Progenitor cell of endocrine pancreas (in vitro differentiated cells): ENCODE measurements at regions not wholly inside any gene's neighbourhood (a gene's known extent, or its start where the extent isn't known, plus 50 kb on each side); places are given as distances from the start of the nearest gene placed in this dataset.
"Not testable (repeated sequence)": the region's sequence is repeated elsewhere in the genome, so short reads cannot be mapped to it uniquely, and the experiment has no call there.

Source experiments
- DNase-seq: peaks from one replicate; pipeline ENCODE4 v3.0.0; 2021; ENCODE audit warnings: low spot score; ENCODE audit not compliant: unreplicated experiment
- H3K27ac Mint-ChIP-seq: 2 replicates; pipeline ENCODE4 v1.8.0; 2021; ENCODE audit warnings: mild to moderate bottlenecking, moderate library complexity, mixed read lengths
- H3K27me3 Mint-ChIP-seq: 2 replicates; pipeline ENCODE4 v1.8.0; 2021; ENCODE audit warnings: mixed read lengths
- H3K36me3 Mint-ChIP-seq: 2 replicates; pipeline ENCODE4 v1.8.0; 2022; ENCODE audit warnings: mixed read lengths; ENCODE audit not compliant: insufficient read depth
- H3K4me1 Mint-ChIP-seq: 2 replicates; pipeline ENCODE4 v1.8.0; 2021; ENCODE audit warnings: low read depth, mixed read lengths
- H3K4me3 Mint-ChIP-seq: 2 replicates; pipeline ENCODE4 v1.8.0; 2021; ENCODE audit warnings: low read depth, mild to moderate bottlenecking, moderate library complexity, mixed read lengths
- H3K9me3 Mint-ChIP-seq: 2 replicates; pipeline ENCODE4 v1.8.0; 2021; ENCODE audit warnings: low read depth, mixed read lengths
- TF ChIP-seq, protein P1 (sequence below): fragments of 200-600 bp; sonication (generic); IDR thresholded peaks from one replicate; pipeline ENCODE4 v1.5.0; 2021; ENCODE audit warnings: antibody characterized with exemption, mild to moderate bottlenecking; ENCODE audit not compliant: unreplicated experiment

DNA sequence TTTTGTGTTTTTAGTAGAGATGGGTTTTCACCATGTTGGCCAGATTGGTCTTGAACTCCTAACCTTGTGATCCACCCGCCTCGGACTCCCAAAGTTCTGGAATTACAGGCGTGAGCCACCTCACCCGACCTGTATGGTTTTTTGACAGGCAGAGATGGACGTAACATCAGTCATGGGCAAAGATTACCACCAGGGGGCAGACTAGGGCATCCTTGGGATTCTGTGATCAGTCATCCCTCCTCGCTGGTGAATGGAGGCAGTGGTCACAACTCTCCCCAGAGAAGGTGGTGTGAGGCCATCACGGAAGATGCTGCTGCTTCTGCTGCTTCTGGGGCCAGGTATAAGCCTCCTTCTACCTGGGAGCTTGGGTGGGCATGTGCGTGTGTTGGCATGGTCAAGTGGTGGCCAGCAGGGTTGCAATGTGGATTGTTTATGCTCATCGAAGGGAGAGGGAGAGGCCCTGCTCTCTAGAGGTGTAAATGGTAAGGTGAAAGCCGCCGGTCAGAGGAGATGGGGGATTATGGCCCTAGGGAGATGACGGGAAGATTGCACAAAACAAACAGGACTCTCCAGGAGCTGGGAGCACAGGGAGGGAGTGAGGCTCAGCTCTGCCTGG, 122.7 kb upstream of the PRSS1 start:
- peaks cover 32% of the 10 kb centered on the region for H3K27me3 Mint-ChIP-seq
- no peaks in the 10 kb centered on the region for H3K4me1 Mint-ChIP-seq
- peak; percentile 38 for DNase-seq
- no peak overlapping the region for H3K4me3 Mint-ChIP-seq
- no peak overlapping the region for H3K27ac Mint-ChIP-seq
- no peaks in the 10 kb centered on the region for H3K9me3 Mint-ChIP-seq
- no peaks in the 10 kb centered on the region for H3K36me3 Mint-ChIP-seq
- TF ChIP-seq, protein P1, sequence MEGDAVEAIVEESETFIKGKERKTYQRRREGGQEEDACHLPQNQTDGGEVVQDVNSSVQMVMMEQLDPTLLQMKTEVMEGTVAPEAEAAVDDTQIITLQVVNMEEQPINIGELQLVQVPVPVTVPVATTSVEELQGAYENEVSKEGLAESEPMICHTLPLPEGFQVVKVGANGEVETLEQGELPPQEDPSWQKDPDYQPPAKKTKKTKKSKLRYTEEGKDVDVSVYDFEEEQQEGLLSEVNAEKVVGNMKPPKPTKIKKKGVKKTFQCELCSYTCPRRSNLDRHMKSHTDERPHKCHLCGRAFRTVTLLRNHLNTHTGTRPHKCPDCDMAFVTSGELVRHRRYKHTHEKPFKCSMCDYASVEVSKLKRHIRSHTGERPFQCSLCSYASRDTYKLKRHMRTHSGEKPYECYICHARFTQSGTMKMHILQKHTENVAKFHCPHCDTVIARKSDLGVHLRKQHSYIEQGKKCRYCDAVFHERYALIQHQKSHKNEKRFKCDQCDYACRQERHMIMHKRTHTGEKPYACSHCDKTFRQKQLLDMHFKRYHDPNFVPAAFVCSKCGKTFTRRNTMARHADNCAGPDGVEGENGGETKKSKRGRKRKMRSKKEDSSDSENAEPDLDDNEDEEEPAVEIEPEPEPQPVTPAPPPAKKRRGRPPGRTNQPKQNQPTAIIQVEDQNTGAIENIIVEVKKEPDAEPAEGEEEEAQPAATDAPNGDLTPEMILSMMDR = peak; percentile 57

DNA sequence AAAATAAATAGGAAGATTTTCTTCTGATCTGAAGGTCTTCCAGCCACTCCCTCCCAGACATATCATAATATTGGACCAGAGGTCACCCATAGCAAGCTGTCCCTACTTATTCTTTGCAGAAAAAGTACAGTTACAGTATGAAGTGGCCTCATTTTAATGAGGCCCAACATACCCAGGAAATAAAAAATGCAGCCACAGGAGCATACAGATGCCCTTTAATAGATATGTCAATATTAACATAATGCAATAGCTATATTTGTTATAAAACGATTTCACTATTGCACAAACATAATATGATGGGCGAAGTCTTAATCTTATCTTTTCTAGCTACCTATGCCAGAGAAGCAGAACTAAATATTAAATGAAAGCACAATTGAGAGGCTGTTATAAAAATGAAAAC, 124.1 kb upstream of the PRSS1 start:
- H3K4me3 Mint-ChIP-seq, H3K36me3 Mint-ChIP-seq, DNase-seq, H3K27ac Mint-ChIP-seq, H3K9me3 Mint-ChIP-seq, H3K4me1 Mint-ChIP-seq: not testable (repeated sequence)
- H3K27me3 Mint-ChIP-seq = peaks cover 28% of the 10 kb centered on the region

DNA sequence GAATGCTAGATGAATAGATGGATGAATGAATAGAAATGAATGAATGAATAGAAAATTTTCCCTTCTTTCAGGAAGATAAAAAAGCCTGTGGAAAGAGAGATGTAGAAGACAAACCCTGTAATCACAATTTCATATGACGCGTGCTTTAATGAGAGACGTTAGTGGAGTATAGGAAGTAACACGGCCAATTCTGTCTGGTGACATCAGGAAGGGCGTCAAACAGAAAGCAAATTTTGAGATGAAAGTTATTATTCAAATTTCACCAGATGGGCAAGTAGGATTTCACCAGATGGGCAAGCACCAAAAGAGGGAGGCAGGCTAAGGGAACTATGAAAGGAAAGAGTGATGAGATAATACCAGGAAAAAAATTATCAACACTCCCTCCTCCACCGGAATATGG, 128.9 kb upstream of the PRSS1 start:
- no peaks in the 10 kb centered on the region for H3K36me3 Mint-ChIP-seq
- no peaks in the 10 kb centered on the region for H3K9me3 Mint-ChIP-seq
- no peak overlapping the region for H3K27ac Mint-ChIP-seq
- H3K27me3 Mint-ChIP-seq = peaks cover 25% of the 10 kb centered on the region
- H3K4me3 Mint-ChIP-seq = no peak overlapping the region
- TF ChIP-seq, protein P1 = no peak
- no peaks in the 10 kb centered on the region for H3K4me1 Mint-ChIP-seq
- no peak for DNase-seq

DNA sequence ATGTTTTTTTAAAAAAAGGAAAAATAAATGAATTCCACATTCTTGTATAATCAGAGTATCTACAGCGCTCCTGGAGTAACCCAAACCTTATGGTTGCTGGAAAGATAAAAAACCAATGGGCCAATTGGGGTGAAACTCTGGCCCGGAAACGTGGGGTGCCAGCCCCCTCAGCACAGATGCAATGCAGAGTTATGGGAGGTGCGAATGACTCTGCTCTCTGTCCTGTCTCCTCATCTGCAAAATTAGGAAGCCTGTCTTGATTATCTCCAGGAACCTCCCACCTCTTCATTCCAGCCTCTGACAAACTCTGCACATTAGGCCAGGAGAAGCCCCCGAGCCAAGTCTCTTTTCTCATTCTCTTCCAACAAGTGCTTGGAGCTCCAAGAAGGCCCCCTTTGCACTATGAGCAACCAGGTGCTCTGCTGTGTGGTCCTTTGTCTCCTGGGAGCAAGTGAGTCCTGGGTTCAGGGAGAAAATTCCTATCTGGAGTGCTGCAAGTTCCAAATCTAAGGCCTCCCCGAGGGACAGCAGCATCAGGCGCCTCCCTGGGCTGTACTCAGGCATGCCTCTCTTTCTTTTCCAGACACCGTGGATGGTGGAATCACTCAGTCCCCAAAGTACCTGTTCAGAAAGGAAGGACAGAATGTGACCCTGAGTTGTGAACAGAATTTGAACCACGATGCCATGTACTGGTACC, 130.5 kb upstream of the PRSS1 start:
- Mint-ChIP-seq H3K9me3 (no peaks in the 10 kb centered on the region), H3K27me3 (peaks cover 23% of the 10 kb centered on the region), H3K4me1 (no peaks in the 10 kb centered on the region), H3K36me3 (no peaks in the 10 kb centered on the region), H3K27ac (no peak overlapping the region), H3K4me3 (no peak overlapping the region)
- TF ChIP-seq, protein P1 = no peak
- no peak for DNase-seq

DNA sequence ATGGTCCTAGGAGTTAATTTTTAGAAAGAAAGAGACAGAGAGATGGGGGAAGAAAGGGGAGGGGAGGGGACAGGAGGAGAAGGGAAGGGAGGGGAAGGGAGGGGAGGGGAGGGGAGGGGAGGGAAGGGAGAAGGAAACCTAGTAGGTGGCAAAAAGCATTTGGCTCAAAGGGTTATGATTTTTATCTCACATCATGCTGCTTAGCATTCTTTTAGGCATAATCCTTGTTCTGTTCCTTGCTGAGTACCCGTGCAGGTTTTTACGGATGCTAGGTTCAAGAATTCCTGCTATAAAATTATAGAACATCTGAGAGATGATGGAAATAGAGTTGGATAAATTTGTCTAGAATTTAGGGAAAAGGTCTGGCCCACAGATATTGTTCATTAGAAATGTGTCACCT, 132.4 kb upstream of the PRSS1 start:
- Mint-ChIP-seq H3K4me3 (no peak overlapping the region), H3K4me1 (no peaks in the 10 kb centered on the region), H3K36me3 (no peaks in the 10 kb centered on the region), H3K27ac (no peak overlapping the region), H3K9me3 (no peaks in the 10 kb centered on the region), H3K27me3 (peaks cover 23% of the 10 kb centered on the region)
- TF ChIP-seq, protein P1 = no peak
- DNase-seq = no peak

DNA sequence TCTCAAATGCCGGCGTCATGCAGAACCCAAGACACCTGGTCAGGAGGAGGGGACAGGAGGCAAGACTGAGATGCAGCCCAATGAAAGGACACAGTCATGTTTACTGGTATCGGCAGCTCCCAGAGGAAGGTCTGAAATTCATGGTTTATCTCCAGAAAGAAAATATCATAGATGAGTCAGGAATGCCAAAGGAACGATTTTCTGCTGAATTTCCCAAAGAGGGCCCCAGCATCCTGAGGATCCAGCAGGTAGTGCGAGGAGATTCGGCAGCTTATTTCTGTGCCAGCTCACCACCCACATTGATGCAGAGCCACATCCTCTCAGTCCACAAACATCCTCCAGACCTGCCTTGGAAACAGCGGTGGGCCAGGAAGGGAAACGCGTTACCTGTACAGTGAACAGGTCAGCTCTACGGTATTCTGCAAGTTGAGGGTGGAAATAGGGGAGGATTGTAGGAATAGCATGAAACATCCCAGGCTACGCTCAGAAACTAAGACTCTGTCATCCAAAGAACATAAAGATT, 133.1 kb upstream of the PRSS1 start:
- no peaks in the 10 kb centered on the region for H3K4me1 Mint-ChIP-seq
- no peak for DNase-seq
- H3K9me3 Mint-ChIP-seq = no peaks in the 10 kb centered on the region
- H3K36me3 Mint-ChIP-seq = no peaks in the 10 kb centered on the region
- H3K27ac Mint-ChIP-seq = no peak overlapping the region
- TF ChIP-seq, protein P1 = no peak
- no peak overlapping the region for H3K4me3 Mint-ChIP-seq
- peaks cover 17% of the 10 kb centered on the region for H3K27me3 Mint-ChIP-seq
